DND-41 (cell line): ENCODE measurements at regions not wholly inside any gene's neighbourhood (a gene's known extent, or its start where the extent isn't known, plus 50 kb on each side); places are given as distances from the start of the nearest gene placed in this dataset.

Experiments used
- ATAC-seq: fragments of 200-7000 bp; cut with Tn5 transposase; 3 replicates; pipeline ENCODE4 v1.9.1; 2021; ENCODE audit warnings: low read depth; ENCODE audit not compliant: insufficient read depth
- DNase-seq: peaks from one replicate; pipeline ENCODE4 v3.0.0-alpha.2; 2020
- H2AFZ ChIP-seq: 2 replicates; pipeline ENCODE4 v1.6.0; 2012; ENCODE audit warnings: low read depth, low read length
- H3K27ac ChIP-seq: 2 replicates; pipeline ENCODE4 v1.5.1; 2012; ENCODE audit warnings: low read length, inconsistent platforms
- H3K27me3 ChIP-seq: fragments of 200-600 bp; sonication (generic); 2 replicates; pipeline ENCODE4 v1.6.0; 2012; ENCODE audit warnings: low read length, mild to moderate bottlenecking, inconsistent platforms; ENCODE audit not compliant: insufficient read depth, poor library complexity
- H3K36me3 ChIP-seq: 2 replicates; pipeline ENCODE4 v1.5.1; 2012; ENCODE audit warnings: low read length, inconsistent platforms; ENCODE audit not compliant: insufficient read depth
- H3K4me1 ChIP-seq: 2 replicates; pipeline ENCODE4 v1.5.1; 2012; ENCODE audit warnings: mild to moderate bottlenecking, low read length; ENCODE audit not compliant: insufficient read depth
- H3K4me2 ChIP-seq: 2 replicates; pipeline ENCODE4 v1.6.0; 2012; ENCODE audit warnings: mild to moderate bottlenecking, moderate library complexity, low read length, inconsistent platforms; ENCODE audit not compliant: insufficient read depth
- H3K4me3 ChIP-seq, 2 experiments: fragments of 200-600 bp in 1 of 2; shearing (Covaris generic) in 1 of 2; 2 replicates each; pipeline ENCODE4 v1.5.1; 2012 to 2016; ENCODE audit warnings: inconsistent platforms in 2 of 2, low read length in 2 of 2, mild to moderate bottlenecking in 2 of 2, low read depth in 1 of 2, moderate library complexity in 1 of 2
- H3K79me2 ChIP-seq: 2 replicates; pipeline ENCODE4 v1.6.0; 2012; ENCODE audit warnings: low read length, inconsistent platforms; ENCODE audit not compliant: insufficient read depth
- H3K9ac ChIP-seq: 2 replicates; pipeline ENCODE4 v1.6.0; 2012; ENCODE audit warnings: low read depth, mild to moderate bottlenecking, inconsistent platforms, low read length, moderate library complexity
- H3K9me3 ChIP-seq: 2 replicates; pipeline ENCODE4 v1.5.1; 2012; ENCODE audit warnings: low read length, moderate library complexity, mild to moderate bottlenecking, inconsistent platforms; ENCODE audit not compliant: insufficient read depth, severe bottlenecking
- H4K20me1 ChIP-seq: 2 replicates; pipeline ENCODE4 v1.6.0; 2012; ENCODE audit warnings: low read length; ENCODE audit not compliant: insufficient read depth
- EZH2 ChIP-seq: IDR thresholded peaks from 3 replicates; pipeline ENCODE4 v1.6.1; 2012; ENCODE audit warnings: borderline replicate concordance, low read depth, mild to moderate bottlenecking, moderate library complexity, low read length, inconsistent platforms; ENCODE audit not compliant: severe bottlenecking
- TF ChIP-seq, protein P1 (sequence below): IDR thresholded peaks from 2 replicates; pipeline ENCODE4 v1.5.1; 2012; ENCODE audit warnings: borderline replicate concordance, low read length, moderate library complexity, mild to moderate bottlenecking; ENCODE audit not compliant: poor library complexity, severe bottlenecking; ENCODE audit errors: extremely low read depth

GRCh38 chr9:117945286-117945685, 241.1 kb downstream of the TLR4 start:
- Histone ChIP-seq H3K36me3 (no peaks in the 10 kb centered on the region), H3K27ac (no peak overlapping the region), H3K4me1 (no peaks in the 10 kb centered on the region), H4K20me1 (no peaks in the 10 kb centered on the region), H3K4me3 (no peak overlapping the region), H3K9me3 (no peaks in the 10 kb centered on the region), H3K79me2 (no peaks in the 10 kb centered on the region), H3K9ac (no peak overlapping the region), H2AFZ (no peak overlapping the region), H3K27me3 (no peaks in the 10 kb centered on the region), H3K4me2 (no peak overlapping the region)
- DNase-seq (no peak), ATAC-seq (no peak)
- TF ChIP-seq, protein P1, sequence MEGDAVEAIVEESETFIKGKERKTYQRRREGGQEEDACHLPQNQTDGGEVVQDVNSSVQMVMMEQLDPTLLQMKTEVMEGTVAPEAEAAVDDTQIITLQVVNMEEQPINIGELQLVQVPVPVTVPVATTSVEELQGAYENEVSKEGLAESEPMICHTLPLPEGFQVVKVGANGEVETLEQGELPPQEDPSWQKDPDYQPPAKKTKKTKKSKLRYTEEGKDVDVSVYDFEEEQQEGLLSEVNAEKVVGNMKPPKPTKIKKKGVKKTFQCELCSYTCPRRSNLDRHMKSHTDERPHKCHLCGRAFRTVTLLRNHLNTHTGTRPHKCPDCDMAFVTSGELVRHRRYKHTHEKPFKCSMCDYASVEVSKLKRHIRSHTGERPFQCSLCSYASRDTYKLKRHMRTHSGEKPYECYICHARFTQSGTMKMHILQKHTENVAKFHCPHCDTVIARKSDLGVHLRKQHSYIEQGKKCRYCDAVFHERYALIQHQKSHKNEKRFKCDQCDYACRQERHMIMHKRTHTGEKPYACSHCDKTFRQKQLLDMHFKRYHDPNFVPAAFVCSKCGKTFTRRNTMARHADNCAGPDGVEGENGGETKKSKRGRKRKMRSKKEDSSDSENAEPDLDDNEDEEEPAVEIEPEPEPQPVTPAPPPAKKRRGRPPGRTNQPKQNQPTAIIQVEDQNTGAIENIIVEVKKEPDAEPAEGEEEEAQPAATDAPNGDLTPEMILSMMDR, result no peak
- TF ChIP-seq EZH2, result no peak

GRCh38 chr9:117951127-117951526, 246.9 kb downstream of the TLR4 start:
- Histone ChIP-seq H3K36me3 (no peaks in the 10 kb centered on the region), H3K27me3 (no peaks in the 10 kb centered on the region), H3K4me2 (no peak overlapping the region), H3K9me3 (no peaks in the 10 kb centered on the region), H4K20me1 (no peaks in the 10 kb centered on the region), H3K79me2 (no peaks in the 10 kb centered on the region), H3K27ac (no peak overlapping the region), H3K4me1 (no peaks in the 10 kb centered on the region), H3K9ac (no peak overlapping the region), H3K4me3 (no peak overlapping the region), H2AFZ (no peak overlapping the region)
- ATAC-seq (no peak), DNase-seq (no peak)
- no peak for TF ChIP-seq EZH2
- TF ChIP-seq, protein P1, result no peak

- Histone ChIP-seq H4K20me1 (no peaks in the 10 kb centered on the region), H3K79me2 (no peaks in the 10 kb centered on the region), H3K27ac (no peak overlapping the region), H3K36me3 (no peaks in the 10 kb centered on the region), H2AFZ (no peak overlapping the region), H3K4me2 (no peak overlapping the region), H3K4me3 (no peak overlapping the region), H3K9ac (no peak overlapping the region), H3K27me3 (no peaks in the 10 kb centered on the region), H3K9me3 (no peaks in the 10 kb centered on the region), H3K4me1 (no peaks in the 10 kb centered on the region)
- no peak for TF ChIP-seq EZH2
- TF ChIP-seq, protein P1, result no peak
- DNase-seq, result no peak
- no peak for ATAC-seq
These were observed 248.4 kb downstream of the TLR4 start for GRCh38 chr9:117952581-117952980.

DNA sequence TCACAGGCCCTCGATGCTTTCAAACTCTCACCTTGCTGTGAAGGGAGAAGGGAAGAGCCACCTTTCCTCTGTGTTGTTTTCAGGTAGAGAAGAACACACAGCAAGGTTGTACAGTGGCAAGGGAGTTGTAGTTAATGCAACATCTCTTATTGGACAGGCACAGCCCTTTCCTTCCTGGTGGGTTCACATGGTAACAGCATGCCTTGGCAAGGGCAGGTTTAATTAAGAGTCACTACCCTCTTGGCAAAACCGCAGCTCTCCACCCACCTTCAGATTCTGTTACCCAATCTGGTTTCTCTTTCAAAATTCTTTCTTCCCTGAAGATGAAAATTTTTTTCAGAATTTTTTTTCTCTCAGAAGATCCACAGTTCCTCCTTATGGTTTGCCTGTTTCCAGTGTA, 253.1 kb downstream of the TLR4 start:
- H2AFZ ChIP-seq, result no peak overlapping the region
- ATAC-seq (no peak), DNase-seq (no peak)
- no peak overlapping the region for H3K4me2 ChIP-seq
- no peak overlapping the region for H3K4me3 ChIP-seq
- no peaks in the 10 kb centered on the region for H3K79me2 ChIP-seq
- no peak overlapping the region for H3K9ac ChIP-seq
- H3K4me1 ChIP-seq, result no peaks in the 10 kb centered on the region
- no peaks in the 10 kb centered on the region for H3K9me3 ChIP-seq
- no peaks in the 10 kb centered on the region for H4K20me1 ChIP-seq
- no peak overlapping the region for H3K27ac ChIP-seq
- H3K36me3 ChIP-seq, result no peaks in the 10 kb centered on the region
- no peaks in the 10 kb centered on the region for H3K27me3 ChIP-seq
- no peak for TF ChIP-seq EZH2
